Testis (tissue), 2 donors: ENCODE measurements at regions not wholly inside any gene's neighbourhood (a gene's known extent, or its start where the extent isn't known, plus 50 kb on each side); places are given as distances from the start of the nearest gene placed in this dataset.

Source experiments
- POLR2A ChIP-seq: fragments of 450-650 bp; IDR thresholded peaks from one replicate; pipeline ENCODE4 v1.6.1; 2017; ENCODE audit warnings: antibody characterized with exemption, mild to moderate bottlenecking, moderate library complexity
- TF ChIP-seq, protein P1 (sequence below), 3 experiments: fragments of 450-650 bp in 2 of 3; fragments of 200-600 bp in 1 of 3; sonication (generic) in 1 of 3; IDR thresholded peaks; one replicate each; pipeline ENCODE4 v1.5.1; 2016 to 2019; ENCODE audit warnings: antibody characterized with exemption in 3 of 3, mild to moderate bottlenecking in 2 of 3, moderate library complexity in 1 of 3

DNA sequence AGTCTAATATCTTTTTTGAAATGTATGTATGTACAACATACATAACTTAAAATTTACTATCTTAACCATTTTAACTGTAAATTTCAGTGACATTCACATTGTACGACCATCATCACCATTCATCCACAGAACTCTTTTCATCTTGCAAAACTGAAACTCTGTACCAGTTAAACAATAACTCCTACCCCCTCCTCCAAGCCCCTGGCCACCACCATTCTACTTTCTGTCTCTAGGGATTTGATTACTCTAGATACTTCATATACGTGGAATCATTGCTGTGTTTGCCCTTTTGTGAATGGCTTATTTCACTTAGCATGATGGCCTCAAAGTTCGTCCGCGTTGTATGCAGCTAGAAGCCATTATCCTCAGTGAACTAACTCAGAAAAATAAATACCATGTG, 217.0 kb downstream of the METTL4 start:
- TF ChIP-seq, protein P1, sequence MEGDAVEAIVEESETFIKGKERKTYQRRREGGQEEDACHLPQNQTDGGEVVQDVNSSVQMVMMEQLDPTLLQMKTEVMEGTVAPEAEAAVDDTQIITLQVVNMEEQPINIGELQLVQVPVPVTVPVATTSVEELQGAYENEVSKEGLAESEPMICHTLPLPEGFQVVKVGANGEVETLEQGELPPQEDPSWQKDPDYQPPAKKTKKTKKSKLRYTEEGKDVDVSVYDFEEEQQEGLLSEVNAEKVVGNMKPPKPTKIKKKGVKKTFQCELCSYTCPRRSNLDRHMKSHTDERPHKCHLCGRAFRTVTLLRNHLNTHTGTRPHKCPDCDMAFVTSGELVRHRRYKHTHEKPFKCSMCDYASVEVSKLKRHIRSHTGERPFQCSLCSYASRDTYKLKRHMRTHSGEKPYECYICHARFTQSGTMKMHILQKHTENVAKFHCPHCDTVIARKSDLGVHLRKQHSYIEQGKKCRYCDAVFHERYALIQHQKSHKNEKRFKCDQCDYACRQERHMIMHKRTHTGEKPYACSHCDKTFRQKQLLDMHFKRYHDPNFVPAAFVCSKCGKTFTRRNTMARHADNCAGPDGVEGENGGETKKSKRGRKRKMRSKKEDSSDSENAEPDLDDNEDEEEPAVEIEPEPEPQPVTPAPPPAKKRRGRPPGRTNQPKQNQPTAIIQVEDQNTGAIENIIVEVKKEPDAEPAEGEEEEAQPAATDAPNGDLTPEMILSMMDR (IDR thresholded peaks at IDR 0.05) = no peak
- TF ChIP-seq POLR2A = no peak
